ENCODE measurements at regions not wholly inside any gene's neighbourhood (a gene's known extent, or its start where the extent isn't known, plus 50 kb on each side); places are given as distances from the start of the nearest gene placed in this dataset.

DNA sequence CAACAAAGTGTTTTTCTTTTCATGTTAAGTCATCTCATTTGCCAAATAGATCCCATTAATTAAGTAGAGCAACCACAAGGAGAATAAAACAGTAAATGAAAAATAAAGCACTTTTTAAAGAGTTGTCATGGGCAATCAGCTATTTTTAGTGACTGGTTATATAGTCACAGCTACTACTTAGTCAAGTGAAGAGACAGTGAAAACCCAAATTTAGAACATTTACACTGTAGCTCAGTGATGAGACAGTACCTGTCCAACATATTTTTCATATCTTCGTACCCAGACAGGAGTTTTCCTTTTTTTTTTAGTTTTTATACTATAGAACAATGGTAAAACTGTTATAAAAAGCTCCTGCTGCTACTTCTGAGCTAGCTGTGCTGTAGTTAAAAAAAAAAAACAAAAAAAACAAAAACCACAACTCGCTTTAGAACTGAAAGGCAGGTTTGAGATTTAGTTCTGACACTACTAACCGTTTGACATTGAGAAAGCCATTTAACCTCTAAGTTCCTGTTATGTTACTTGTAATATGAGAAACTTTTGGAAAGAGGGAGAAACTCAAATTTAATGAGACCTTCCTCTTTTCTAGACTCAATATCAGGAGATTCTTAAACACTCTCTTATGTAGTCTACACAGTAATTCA lies 777.5 kb downstream of the ADGRL2 start:
- Histone ChIP-seq H3K4me3 (ENCODE audit: low read length in 2 of 2) (no peak overlapping the region), H3K36me3 (ENCODE audit: control insufficient read depth in 2 of 2, insufficient read depth in 2 of 2, low read length in 2 of 2) (no peaks in the 10 kb centered on the region)

DNA sequence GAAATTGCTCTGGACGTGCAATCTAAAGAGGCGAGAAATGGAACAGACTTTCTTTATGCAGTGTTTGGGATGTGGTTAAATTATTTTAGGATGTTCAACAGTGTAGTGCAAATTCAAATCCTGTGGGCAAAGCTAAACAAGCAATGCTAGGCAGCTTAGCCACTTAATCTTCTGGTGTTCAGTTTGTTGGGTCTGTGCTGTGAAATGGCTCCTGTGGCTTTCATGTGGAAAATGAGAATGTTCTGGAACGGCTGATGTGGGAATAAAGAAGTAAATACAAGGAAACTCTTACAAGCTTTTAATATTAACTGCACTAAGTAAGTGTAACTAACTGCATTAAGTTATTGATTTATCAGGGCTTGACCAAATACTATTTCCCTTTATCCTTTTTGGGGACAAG lies 766.6 kb downstream of the ADGRL2 start:
- H3K4me1 ChIP-seq (ENCODE audit: control insufficient read depth, insufficient read depth, low read length), result no peaks in the 10 kb centered on the region
- no peak overlapping the region for H3K4me3 ChIP-seq (ENCODE audit: low read length in 2 of 2)

More for the DNA sequence above, 777.5 kb downstream of the ADGRL2 start:
- Histone ChIP-seq H3K9ac (ENCODE audit: low read length in 2 of 2) (no peak overlapping the region), H3K27ac (ENCODE audit: low read length) (no peak overlapping the region), H3K9me3 (ENCODE audit: control insufficient read depth in 2 of 2, low read length in 2 of 2) (no peaks in the 10 kb centered on the region), H3K4me1 (ENCODE audit: control insufficient read depth, insufficient read depth, low read length) (no peaks in the 10 kb centered on the region), H3K27me3 (ENCODE audit: control insufficient read depth in 1 of 2, insufficient read depth in 2 of 2, low read length in 2 of 2) (no peaks in the 10 kb centered on the region)

DNA sequence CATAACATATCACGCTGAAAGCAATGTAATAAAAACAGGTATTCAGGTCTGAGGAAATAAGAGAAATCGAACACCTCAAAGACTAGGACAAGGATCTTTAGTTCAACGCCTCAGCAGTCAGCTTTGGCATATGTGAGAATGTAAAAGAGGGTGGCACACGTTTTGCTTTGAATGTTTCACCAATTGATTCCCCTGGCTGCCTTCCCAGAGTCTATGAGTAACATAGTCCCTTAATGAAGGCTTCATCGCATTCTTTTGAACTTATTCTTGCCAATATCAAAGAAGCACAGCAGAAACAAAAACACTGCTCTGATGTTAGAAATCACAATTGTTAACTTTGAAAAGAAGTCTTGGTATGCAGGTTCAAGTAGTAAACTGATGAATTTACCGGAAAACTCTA lies 764.8 kb downstream of the ADGRL2 start:
- Histone ChIP-seq H3K4me3 (ENCODE audit: low read length in 2 of 2) (no peak overlapping the region), H3K4me1 (ENCODE audit: control insufficient read depth, insufficient read depth, low read length) (no peaks in the 10 kb centered on the region), H3K27me3 (ENCODE audit: control insufficient read depth in 1 of 2, insufficient read depth in 2 of 2, low read length in 2 of 2) (no peaks in the 10 kb centered on the region), H3K9ac (ENCODE audit: low read length in 2 of 2) (no peak overlapping the region), H3K9me3 (ENCODE audit: control insufficient read depth in 2 of 2, low read length in 2 of 2) (no peaks in the 10 kb centered on the region), H3K27ac (ENCODE audit: low read length) (no peak overlapping the region), H3K36me3 (ENCODE audit: control insufficient read depth in 2 of 2, insufficient read depth in 2 of 2, low read length in 2 of 2) (no peaks in the 10 kb centered on the region)

More for the DNA sequence above, 766.6 kb downstream of the ADGRL2 start:
- H3K9me3 ChIP-seq (ENCODE audit: control insufficient read depth in 2 of 2, low read length in 2 of 2), result no peaks in the 10 kb centered on the region
- no peaks in the 10 kb centered on the region for H3K27me3 ChIP-seq (ENCODE audit: control insufficient read depth in 1 of 2, insufficient read depth in 2 of 2, low read length in 2 of 2)
- no peak overlapping the region for H3K9ac ChIP-seq (ENCODE audit: low read length in 2 of 2)
- H3K27ac ChIP-seq (ENCODE audit: low read length), result no peak overlapping the region
- H3K36me3 ChIP-seq (ENCODE audit: control insufficient read depth in 2 of 2, insufficient read depth in 2 of 2, low read length in 2 of 2), result no peaks in the 10 kb centered on the region

DNA sequence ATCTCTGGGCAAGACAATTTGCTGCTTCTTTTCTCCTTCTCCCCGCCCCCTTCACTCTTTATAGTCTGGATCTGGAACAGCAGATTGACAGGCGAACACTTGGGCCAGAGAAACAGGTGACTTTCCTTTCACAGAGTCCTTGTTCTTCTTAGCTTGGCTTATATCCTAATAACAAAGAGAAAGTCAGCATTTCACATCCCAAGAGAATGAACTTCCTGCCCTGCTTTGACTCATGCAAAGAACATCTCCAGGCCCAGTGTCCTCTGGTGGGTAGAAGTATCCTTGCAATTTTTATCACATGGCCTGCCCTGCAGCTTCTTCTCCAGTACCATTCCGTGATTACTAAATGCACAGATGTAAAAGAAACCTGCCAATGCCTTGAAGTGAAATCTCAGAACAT lies 764.4 kb downstream of the ADGRL2 start:
- H3K9me3 ChIP-seq (ENCODE audit: control insufficient read depth in 2 of 2, low read length in 2 of 2), result no peaks in the 10 kb centered on the region
- H3K36me3 ChIP-seq (ENCODE audit: control insufficient read depth in 2 of 2, insufficient read depth in 2 of 2, low read length in 2 of 2), result no peaks in the 10 kb centered on the region
- no peak overlapping the region for H3K4me3 ChIP-seq (ENCODE audit: low read length in 2 of 2)
- H3K4me1 ChIP-seq (ENCODE audit: control insufficient read depth, insufficient read depth, low read length), result no peaks in the 10 kb centered on the region
- H3K27ac ChIP-seq (ENCODE audit: low read length), result no peak overlapping the region
- no peak overlapping the region for H3K9ac ChIP-seq (ENCODE audit: low read length in 2 of 2)
- no peaks in the 10 kb centered on the region for H3K27me3 ChIP-seq (ENCODE audit: control insufficient read depth in 1 of 2, insufficient read depth in 2 of 2, low read length in 2 of 2)

DNA sequence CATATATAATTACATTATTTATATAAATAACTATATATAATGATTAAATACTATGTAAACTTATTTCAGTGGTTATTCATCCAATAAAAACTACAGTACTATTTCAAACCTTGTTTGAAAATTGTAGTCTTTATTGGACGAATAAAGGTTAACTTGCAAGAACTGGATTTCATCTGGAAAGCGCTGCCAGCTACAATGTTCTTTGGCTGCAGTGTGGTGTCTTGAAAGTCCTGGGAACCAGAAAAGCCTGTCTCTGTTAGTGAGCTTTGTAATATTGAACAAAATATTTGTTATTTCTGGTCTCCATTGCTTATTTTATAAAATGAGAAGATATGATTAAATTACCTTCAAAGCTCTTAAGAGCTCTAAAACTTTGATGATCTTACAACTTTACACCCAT lies 763.6 kb downstream of the ADGRL2 start:
- Histone ChIP-seq H3K27me3 (ENCODE audit: control insufficient read depth in 1 of 2, insufficient read depth in 2 of 2, low read length in 2 of 2) (no peaks in the 10 kb centered on the region), H3K4me3 (ENCODE audit: low read length in 2 of 2) (no peak overlapping the region), H3K9me3 (ENCODE audit: control insufficient read depth in 2 of 2, low read length in 2 of 2) (no peaks in the 10 kb centered on the region), H3K4me1 (ENCODE audit: control insufficient read depth, insufficient read depth, low read length) (no peaks in the 10 kb centered on the region), H3K9ac (ENCODE audit: low read length in 2 of 2) (no peak overlapping the region), H3K36me3 (ENCODE audit: control insufficient read depth in 2 of 2, insufficient read depth in 2 of 2, low read length in 2 of 2) (no peaks in the 10 kb centered on the region), H3K27ac (ENCODE audit: low read length) (no peak overlapping the region)

DNA sequence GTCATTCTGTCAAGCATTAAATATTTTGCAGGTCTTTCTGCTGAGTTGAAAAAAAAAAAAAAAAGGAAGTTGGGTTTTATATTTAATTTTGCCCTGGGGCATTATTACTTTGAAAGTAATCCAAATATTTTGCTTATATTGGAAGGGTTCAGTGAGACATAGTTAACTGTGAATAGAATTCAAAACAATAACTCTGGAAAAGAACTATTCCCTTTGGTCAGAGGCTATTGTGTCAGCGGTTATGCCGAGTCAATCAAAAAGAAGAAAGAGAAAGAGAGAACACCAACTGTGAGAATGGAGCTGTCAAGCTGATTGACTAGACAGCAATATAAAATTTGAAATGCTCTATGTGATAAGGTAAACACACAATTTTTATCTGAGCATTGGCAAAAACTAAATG lies 761.7 kb downstream of the ADGRL2 start:
- H3K4me1 ChIP-seq (ENCODE audit: control insufficient read depth, insufficient read depth, low read length), result no peaks in the 10 kb centered on the region
- no peak overlapping the region for H3K9ac ChIP-seq (ENCODE audit: low read length in 2 of 2)
- no peak overlapping the region for H3K4me3 ChIP-seq (ENCODE audit: low read length in 2 of 2)
- H3K36me3 ChIP-seq (ENCODE audit: control insufficient read depth in 2 of 2, insufficient read depth in 2 of 2, low read length in 2 of 2), result no peaks in the 10 kb centered on the region
- no peaks in the 10 kb centered on the region for H3K27me3 ChIP-seq (ENCODE audit: control insufficient read depth in 1 of 2, insufficient read depth in 2 of 2, low read length in 2 of 2)
- no peaks in the 10 kb centered on the region for H3K9me3 ChIP-seq (ENCODE audit: control insufficient read depth in 2 of 2, low read length in 2 of 2)
- H3K27ac ChIP-seq (ENCODE audit: low read length), result no peak overlapping the region

DNA sequence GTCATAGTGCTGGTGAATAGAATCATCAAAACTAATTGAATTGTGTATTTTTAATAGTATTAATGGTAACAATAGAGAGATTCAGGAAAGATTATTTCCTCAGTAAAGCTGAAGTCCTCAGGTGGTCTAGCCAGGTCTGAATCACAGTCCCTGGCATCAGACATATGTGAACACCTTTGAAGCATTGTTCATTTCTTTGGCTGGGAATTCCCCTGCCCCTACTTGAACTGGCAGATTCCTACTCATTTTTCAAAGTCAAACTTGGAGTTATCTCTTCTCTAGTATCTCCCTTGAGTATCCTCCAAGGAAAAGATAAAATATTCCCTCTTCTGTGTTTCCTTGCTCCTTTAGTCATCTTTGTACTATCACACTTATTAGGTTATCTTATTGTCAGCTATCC lies 759.8 kb downstream of the ADGRL2 start:
- H3K4me1 ChIP-seq (ENCODE audit: control insufficient read depth, insufficient read depth, low read length), result no peaks in the 10 kb centered on the region
- no peaks in the 10 kb centered on the region for H3K36me3 ChIP-seq (ENCODE audit: control insufficient read depth in 2 of 2, insufficient read depth in 2 of 2, low read length in 2 of 2)
- no peak overlapping the region for H3K27ac ChIP-seq (ENCODE audit: low read length)
- H3K9ac ChIP-seq (ENCODE audit: low read length in 2 of 2), result no peak overlapping the region
- no peaks in the 10 kb centered on the region for H3K9me3 ChIP-seq (ENCODE audit: control insufficient read depth in 2 of 2, low read length in 2 of 2)
- no peaks in the 10 kb centered on the region for H3K27me3 ChIP-seq (ENCODE audit: control insufficient read depth in 1 of 2, insufficient read depth in 2 of 2, low read length in 2 of 2)
- H3K4me3 ChIP-seq (ENCODE audit: low read length in 2 of 2), result no peak overlapping the region

DNA sequence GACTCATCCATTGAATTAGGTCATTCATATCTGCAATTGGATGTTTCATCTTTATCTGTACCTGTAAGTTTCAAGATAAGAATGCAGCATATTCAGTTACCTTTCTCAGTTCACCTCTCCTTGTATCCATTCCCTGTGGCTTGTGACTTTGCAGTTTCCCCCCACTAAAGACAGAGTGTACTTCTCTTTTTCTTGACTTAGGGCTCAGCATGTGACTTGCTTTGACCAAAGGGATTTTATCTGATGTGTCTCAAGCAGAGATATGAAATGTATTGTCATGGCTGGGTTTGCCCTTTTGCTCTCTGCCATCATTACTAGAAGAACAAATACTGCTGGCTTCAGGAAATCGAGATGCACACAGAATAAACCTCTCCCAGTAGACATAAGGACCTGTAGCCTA lies 754.8 kb downstream of the ADGRL2 start:
- no peaks in the 10 kb centered on the region for H3K36me3 ChIP-seq (ENCODE audit: control insufficient read depth in 2 of 2, insufficient read depth in 2 of 2, low read length in 2 of 2)
- no peak overlapping the region for H3K27ac ChIP-seq (ENCODE audit: low read length)
- H3K27me3 ChIP-seq (ENCODE audit: control insufficient read depth in 1 of 2, insufficient read depth in 2 of 2, low read length in 2 of 2), result no peaks in the 10 kb centered on the region
- no peak overlapping the region for H3K9ac ChIP-seq (ENCODE audit: low read length in 2 of 2)
- no peaks in the 10 kb centered on the region for H3K9me3 ChIP-seq (ENCODE audit: control insufficient read depth in 2 of 2, low read length in 2 of 2)
- no peaks in the 10 kb centered on the region for H3K4me1 ChIP-seq (ENCODE audit: control insufficient read depth, insufficient read depth, low read length)
- no peak overlapping the region for H3K4me3 ChIP-seq (ENCODE audit: low read length in 2 of 2)

DNA sequence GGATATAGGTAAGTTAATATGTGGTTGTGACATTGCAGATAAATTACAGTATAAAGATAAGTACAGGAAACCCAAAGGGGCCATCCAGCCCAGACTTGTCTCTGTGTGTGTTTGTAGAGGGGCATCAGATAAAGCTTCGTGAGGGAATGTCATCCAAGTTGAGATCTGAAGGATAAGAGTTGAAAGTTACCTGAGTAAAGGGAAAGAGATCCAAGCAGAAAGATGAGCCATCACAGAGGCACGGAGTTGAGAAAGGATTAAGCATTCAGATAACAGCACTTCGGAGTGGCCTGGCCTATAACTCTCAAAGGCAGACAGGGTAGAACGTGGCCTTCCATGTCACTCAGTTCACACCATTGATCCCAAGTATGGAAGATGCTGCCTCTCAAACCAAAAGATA lies 749.1 kb downstream of the ADGRL2 start:
- no peak overlapping the region for H3K9ac ChIP-seq (ENCODE audit: low read length in 2 of 2)
- no peak overlapping the region for H3K27ac ChIP-seq (ENCODE audit: low read length)
- H3K36me3 ChIP-seq (ENCODE audit: control insufficient read depth in 2 of 2, insufficient read depth in 2 of 2, low read length in 2 of 2), result no peaks in the 10 kb centered on the region
- H3K9me3 ChIP-seq (ENCODE audit: control insufficient read depth in 2 of 2, low read length in 2 of 2), result peaks cover 0 to 4% of the 10 kb centered on the region in 2 donors
- H3K4me3 ChIP-seq (ENCODE audit: low read length in 2 of 2), result no peak overlapping the region
- no peaks in the 10 kb centered on the region for H3K4me1 ChIP-seq (ENCODE audit: control insufficient read depth, insufficient read depth, low read length)
- H3K27me3 ChIP-seq (ENCODE audit: control insufficient read depth in 1 of 2, insufficient read depth in 2 of 2, low read length in 2 of 2), result no peaks in the 10 kb centered on the region

DNA sequence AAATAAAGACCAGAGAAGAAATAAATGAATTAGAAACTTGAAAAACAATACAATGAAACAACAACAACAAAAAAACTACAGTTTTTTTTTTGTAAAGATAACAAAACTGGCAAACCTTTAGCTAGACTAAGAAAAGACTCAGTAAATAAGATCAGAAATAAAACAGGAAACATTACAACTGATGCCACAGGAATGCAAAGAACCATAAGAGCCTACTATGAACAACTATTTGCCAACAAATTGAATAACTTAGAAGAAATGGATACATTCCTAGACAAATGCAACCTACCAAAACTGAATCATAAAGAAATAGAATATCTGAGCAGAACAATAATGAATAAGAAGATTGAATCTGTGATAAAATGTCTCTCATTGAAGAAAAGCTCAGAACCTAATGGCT lies 742.0 kb downstream of the ADGRL2 start:
- no peak overlapping the region for H3K9ac ChIP-seq (ENCODE audit: low read length in 2 of 2)
- H3K4me1 ChIP-seq (ENCODE audit: control insufficient read depth, insufficient read depth, low read length), result no peaks in the 10 kb centered on the region
- H3K36me3 ChIP-seq (ENCODE audit: control insufficient read depth in 2 of 2, insufficient read depth in 2 of 2, low read length in 2 of 2), result no peaks in the 10 kb centered on the region
- H3K27ac ChIP-seq (ENCODE audit: low read length), result no peak overlapping the region
- no peak overlapping the region for H3K4me3 ChIP-seq (ENCODE audit: low read length in 2 of 2)
- no peaks in the 10 kb centered on the region for H3K27me3 ChIP-seq (ENCODE audit: control insufficient read depth in 1 of 2, insufficient read depth in 2 of 2, low read length in 2 of 2)
- H3K9me3 ChIP-seq (ENCODE audit: control insufficient read depth in 2 of 2, low read length in 2 of 2), result peaks cover 0 to 4% of the 10 kb centered on the region in 2 donors

DNA sequence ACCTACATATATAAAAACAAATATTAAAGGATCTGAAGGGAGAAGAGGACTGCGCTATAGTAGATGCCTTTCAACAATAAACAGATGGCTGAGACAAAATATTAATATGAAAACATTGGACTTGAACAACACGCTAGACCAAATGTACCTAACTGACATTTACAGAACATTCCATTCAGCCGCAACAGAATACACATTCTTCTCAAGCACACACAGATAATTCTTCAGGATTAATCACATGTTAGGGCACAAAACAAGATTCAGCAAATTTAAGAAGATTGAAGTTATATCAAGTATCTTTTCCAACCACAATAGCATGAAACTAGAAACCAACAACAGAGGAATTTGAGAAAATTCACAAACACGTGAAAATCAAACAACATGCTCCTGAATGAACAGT lies 741.4 kb downstream of the ADGRL2 start:
- peaks cover 0 to 4% of the 10 kb centered on the region in 2 donors for H3K9me3 ChIP-seq (ENCODE audit: control insufficient read depth in 2 of 2, low read length in 2 of 2)
- no peaks in the 10 kb centered on the region for H3K27me3 ChIP-seq (ENCODE audit: control insufficient read depth in 1 of 2, insufficient read depth in 2 of 2, low read length in 2 of 2)
- no peak overlapping the region for H3K4me3 ChIP-seq (ENCODE audit: low read length in 2 of 2)
- no peak overlapping the region for H3K27ac ChIP-seq (ENCODE audit: low read length)
- H3K9ac ChIP-seq (ENCODE audit: low read length in 2 of 2), result no peak overlapping the region
- no peaks in the 10 kb centered on the region for H3K4me1 ChIP-seq (ENCODE audit: control insufficient read depth, insufficient read depth, low read length)
- H3K36me3 ChIP-seq (ENCODE audit: control insufficient read depth in 2 of 2, insufficient read depth in 2 of 2, low read length in 2 of 2), result no peaks in the 10 kb centered on the region

All from stomach smooth muscle (tissue), 2 donors.